ENCODE measurements at regions not wholly inside any gene's neighbourhood (a gene's known extent, or its start where the extent isn't known, plus 50 kb on each side); places are given as distances from the start of the nearest gene placed in this dataset.

DNA sequence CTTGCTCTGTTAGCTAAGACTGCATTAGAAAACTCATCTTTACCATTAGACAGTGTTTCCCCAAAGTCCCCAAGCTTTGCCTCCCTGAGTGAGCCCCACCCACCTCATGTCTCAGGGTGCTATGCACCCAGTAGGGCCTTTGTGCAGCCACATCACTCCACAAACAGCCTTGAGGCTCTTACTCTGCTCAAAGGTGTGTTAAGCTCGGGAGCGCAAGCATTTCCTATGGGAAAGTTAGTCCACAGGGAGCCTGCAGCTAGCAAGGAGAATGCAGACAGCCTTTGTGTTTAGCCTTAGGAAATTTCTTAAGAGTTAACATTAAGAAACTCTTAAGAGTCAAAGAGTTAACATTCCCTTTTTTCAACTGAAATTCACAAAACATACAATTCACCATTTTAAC, 278.8 kb downstream of the AJAP1 start:
- DNase-seq = no peak
- Mint-ChIP-seq H3K4me1 (ENCODE audit: low read depth) (no peaks in the 10 kb centered on the region), H3K9me3 (no peaks in the 10 kb centered on the region), H3K27ac (no peak overlapping the region), H3K4me3 (no peak overlapping the region), H3K36me3 (ENCODE audit: low read depth) (no peaks in the 10 kb centered on the region), H3K27me3 (peaks cover 5% of the 10 kb centered on the region)

- Mint-ChIP-seq H3K27ac (no peak overlapping the region), H3K36me3 (ENCODE audit: low read depth) (no peaks in the 10 kb centered on the region), H3K27me3 (peaks cover 5% of the 10 kb centered on the region), H3K4me1 (ENCODE audit: low read depth) (no peaks in the 10 kb centered on the region), H3K4me3 (no peak overlapping the region), H3K9me3 (no peaks in the 10 kb centered on the region)
- no peak for DNase-seq
Observed at GRCh38 chr1:4932311-4933030, 278.1 kb downstream of the AJAP1 start.

GRCh38 chr1:4931486-4931885, 277.1 kb downstream of the AJAP1 start:
- no peaks in the 10 kb centered on the region for H3K36me3 Mint-ChIP-seq (ENCODE audit: low read depth)
- H3K4me3 Mint-ChIP-seq = no peak overlapping the region
- no peaks in the 10 kb centered on the region for H3K9me3 Mint-ChIP-seq
- H3K27me3 Mint-ChIP-seq = peaks cover 5% of the 10 kb centered on the region
- H3K27ac Mint-ChIP-seq = no peak overlapping the region
- no peaks in the 10 kb centered on the region for H3K4me1 Mint-ChIP-seq (ENCODE audit: low read depth)
- no peak for DNase-seq

GRCh38 chr1:4928186-4928585, 273.8 kb downstream of the AJAP1 start:
- Mint-ChIP-seq H3K36me3 (ENCODE audit: low read depth) (no peaks in the 10 kb centered on the region), H3K9me3 (no peaks in the 10 kb centered on the region)

GRCh38 chr1:4924356-4924755, 269.9 kb downstream of the AJAP1 start:
- no peak for DNase-seq
- Mint-ChIP-seq H3K4me3 (no peak overlapping the region), H3K9me3 (peaks cover 10% of the 10 kb centered on the region), H3K36me3 (ENCODE audit: low read depth) (no peaks in the 10 kb centered on the region), H3K4me1 (ENCODE audit: low read depth) (no peaks in the 10 kb centered on the region), H3K27ac (no peak overlapping the region), H3K27me3 (peaks cover 3% of the 10 kb centered on the region)

More at GRCh38 chr1:4928186-4928585, 273.8 kb downstream of the AJAP1 start:
- Mint-ChIP-seq H3K4me3 (no peak overlapping the region), H3K27me3 (peaks cover 5% of the 10 kb centered on the region), H3K27ac (no peak overlapping the region), H3K4me1 (ENCODE audit: low read depth) (no peaks in the 10 kb centered on the region)
- DNase-seq = no peak

- H3K9me3 Mint-ChIP-seq = peaks cover 17% of the 10 kb centered on the region
- H3K27ac Mint-ChIP-seq = no peak overlapping the region
- no peak for DNase-seq
- H3K27me3 Mint-ChIP-seq = peaks cover 18% of the 10 kb centered on the region
- H3K4me1 Mint-ChIP-seq (ENCODE audit: low read depth) = no peaks in the 10 kb centered on the region
- H3K36me3 Mint-ChIP-seq (ENCODE audit: low read depth) = no peaks in the 10 kb centered on the region
- no peak overlapping the region for H3K4me3 Mint-ChIP-seq
Observed at GRCh38 chr1:4916610-4917009, 262.2 kb downstream of the AJAP1 start.

- DNase-seq = no peak
- Mint-ChIP-seq H3K27me3 (peaks cover 15% of the 10 kb centered on the region), H3K4me3 (no peak overlapping the region), H3K4me1 (ENCODE audit: low read depth) (no peaks in the 10 kb centered on the region), H3K27ac (no peak overlapping the region), H3K9me3 (peaks cover 10% of the 10 kb centered on the region), H3K36me3 (ENCODE audit: low read depth) (no peaks in the 10 kb centered on the region)
Observed at GRCh38 chr1:4915154-4915553, 260.7 kb downstream of the AJAP1 start.

- Mint-ChIP-seq H3K27me3 (peaks cover 8% of the 10 kb centered on the region), H3K36me3 (ENCODE audit: low read depth) (no peaks in the 10 kb centered on the region), H3K9me3 (no peaks in the 10 kb centered on the region), H3K4me1 (ENCODE audit: low read depth) (no peaks in the 10 kb centered on the region), H3K4me3 (no peak overlapping the region), H3K27ac (no peak overlapping the region)
- DNase-seq = no peak
Observed at GRCh38 chr1:4908486-4908885, 254.1 kb downstream of the AJAP1 start.

DNA sequence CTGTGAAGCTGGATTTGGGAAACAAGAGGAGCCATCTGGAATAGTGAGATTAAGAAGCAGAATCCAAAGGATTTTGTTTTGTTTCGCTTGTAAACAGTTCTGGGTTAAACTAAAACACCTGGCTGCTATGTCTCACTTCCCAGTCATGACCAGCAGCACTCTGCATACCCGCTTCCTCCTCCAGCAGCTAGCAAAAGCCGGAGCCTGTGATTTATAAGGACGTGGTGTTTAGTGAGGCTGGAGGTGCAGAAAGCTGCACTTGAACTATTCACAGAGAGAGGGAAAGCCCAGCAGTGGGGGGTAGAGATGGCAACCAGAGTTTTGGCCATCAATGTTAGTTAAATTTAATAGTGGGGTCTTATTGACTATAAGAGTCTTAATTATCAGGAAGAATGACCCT, 240.2 kb downstream of the AJAP1 start:
- Mint-ChIP-seq H3K4me3 (no peak overlapping the region), H3K36me3 (ENCODE audit: low read depth) (no peaks in the 10 kb centered on the region), H3K9me3 (peaks cover 8% of the 10 kb centered on the region), H3K27me3 (peaks cover 42% of the 10 kb centered on the region), H3K4me1 (ENCODE audit: low read depth) (no peaks in the 10 kb centered on the region), H3K27ac (no peak overlapping the region)
- no peak for DNase-seq

- Mint-ChIP-seq H3K27ac (no peak overlapping the region), H3K27me3 (peaks cover 62% of the 10 kb centered on the region), H3K36me3 (ENCODE audit: low read depth) (no peaks in the 10 kb centered on the region), H3K4me1 (ENCODE audit: low read depth) (no peaks in the 10 kb centered on the region), H3K9me3 (no peaks in the 10 kb centered on the region), H3K4me3 (no peak overlapping the region)
- no peak for DNase-seq
Observed at GRCh38 chr1:4880626-4881025, 226.2 kb downstream of the AJAP1 start.

GRCh38 chr1:4877426-4877825, 223.0 kb downstream of the AJAP1 start:
- Mint-ChIP-seq H3K4me3 (no peak overlapping the region), H3K9me3 (no peaks in the 10 kb centered on the region), H3K27ac (no peak overlapping the region), H3K4me1 (ENCODE audit: low read depth) (no peaks in the 10 kb centered on the region), H3K36me3 (ENCODE audit: low read depth) (no peaks in the 10 kb centered on the region), H3K27me3 (peaks cover 57% of the 10 kb centered on the region)
- no peak for DNase-seq

DNA sequence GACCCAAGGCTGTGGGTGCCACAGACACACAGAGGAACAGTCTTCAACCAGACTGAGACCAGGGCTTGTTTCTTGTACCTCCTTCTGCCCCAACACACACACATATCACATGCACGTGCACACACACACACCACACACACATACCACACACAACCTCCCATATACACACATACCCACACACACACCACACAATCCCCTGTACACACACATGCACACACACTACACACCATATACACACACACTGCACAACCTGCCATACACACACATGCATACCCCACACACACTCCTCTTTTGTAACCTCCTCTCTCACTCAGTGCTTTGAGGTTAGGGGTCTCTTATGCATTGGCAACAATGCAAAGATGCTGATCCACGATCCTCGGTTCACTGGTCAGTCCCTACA, 217.0 kb downstream of the AJAP1 start:
- Mint-ChIP-seq H3K27ac (no peak overlapping the region), H3K36me3 (ENCODE audit: low read depth) (no peaks in the 10 kb centered on the region), H3K4me1 (ENCODE audit: low read depth) (no peaks in the 10 kb centered on the region), H3K4me3 (no peak overlapping the region), H3K9me3 (no peaks in the 10 kb centered on the region), H3K27me3 (peaks cover 17% of the 10 kb centered on the region)
- no peak for DNase-seq

DNA sequence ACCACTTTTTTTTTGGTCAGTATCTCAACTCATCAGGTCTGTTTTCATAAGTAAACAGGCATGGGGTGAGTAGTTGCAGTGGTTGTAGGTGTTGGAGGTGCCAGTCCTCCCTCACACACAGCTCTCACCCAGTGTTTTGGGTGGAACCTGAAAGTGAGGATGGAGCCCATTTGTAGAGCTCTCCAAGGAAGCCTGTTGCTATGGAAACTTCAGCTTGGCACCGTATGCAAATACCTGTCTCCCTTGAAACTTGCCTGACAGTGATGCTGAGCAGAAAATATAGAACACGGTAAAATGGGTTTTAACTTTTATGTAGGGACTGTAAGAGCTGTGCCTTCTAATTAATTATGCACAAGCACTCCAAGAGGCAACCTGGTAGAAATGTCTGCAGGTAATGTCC, 214.1 kb downstream of the AJAP1 start:
- H3K4me3 Mint-ChIP-seq = no peak overlapping the region

DNA sequence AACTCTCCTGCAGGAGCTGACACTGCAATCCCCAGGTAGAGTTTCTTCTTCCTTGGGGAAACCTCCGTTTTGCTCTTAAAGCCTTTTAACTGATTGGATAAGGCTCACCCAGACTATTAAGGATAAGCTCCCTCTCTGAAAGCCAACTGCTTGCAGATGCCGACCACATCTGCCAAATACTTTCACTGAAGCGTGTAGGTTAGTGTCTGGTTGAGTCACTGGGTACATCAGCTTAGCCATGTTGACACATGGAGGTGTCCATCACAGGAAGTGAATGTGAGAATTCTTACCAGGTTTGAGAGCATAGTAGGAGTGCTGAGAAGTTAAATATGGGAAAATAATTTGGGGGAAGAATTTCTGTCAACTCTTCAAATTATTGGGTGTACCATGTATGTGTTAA, 202.0 kb downstream of the AJAP1 start:
- no peaks in the 10 kb centered on the region for H3K9me3 Mint-ChIP-seq
- H3K4me3 Mint-ChIP-seq = no peak overlapping the region
- H3K27ac Mint-ChIP-seq = no peak overlapping the region
- no peak for DNase-seq
- no peaks in the 10 kb centered on the region for H3K4me1 Mint-ChIP-seq (ENCODE audit: low read depth)
- no peaks in the 10 kb centered on the region for H3K36me3 Mint-ChIP-seq (ENCODE audit: low read depth)
- no peaks in the 10 kb centered on the region for H3K27me3 Mint-ChIP-seq

More for the DNA sequence above, 214.1 kb downstream of the AJAP1 start:
- H3K27me3 Mint-ChIP-seq = peaks cover 26% of the 10 kb centered on the region
- no peaks in the 10 kb centered on the region for H3K36me3 Mint-ChIP-seq (ENCODE audit: low read depth)
- no peaks in the 10 kb centered on the region for H3K9me3 Mint-ChIP-seq
- no peaks in the 10 kb centered on the region for H3K4me1 Mint-ChIP-seq (ENCODE audit: low read depth)
- no peak for DNase-seq
- H3K27ac Mint-ChIP-seq = no peak overlapping the region

DNA sequence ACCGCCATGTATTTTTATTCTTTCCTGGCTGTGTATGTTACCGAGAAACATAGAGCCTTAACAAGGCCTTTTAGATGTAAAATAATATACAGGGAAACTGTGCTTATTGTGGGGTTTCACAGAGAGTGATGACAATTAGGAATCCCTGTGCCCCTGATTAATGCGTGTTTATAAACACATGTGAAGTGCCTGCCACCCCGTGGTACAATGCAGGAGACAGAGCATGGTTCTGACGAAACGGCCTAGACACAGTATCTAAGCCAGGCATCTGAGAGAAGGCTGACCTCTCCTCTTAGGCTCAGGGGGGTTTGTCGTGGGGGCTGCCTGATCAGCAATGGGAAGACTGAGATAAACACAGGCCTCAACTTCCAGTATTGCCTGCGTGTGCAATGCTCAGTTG, 200.0 kb downstream of the AJAP1 start:
- no peak for DNase-seq
- no peak overlapping the region for H3K4me3 Mint-ChIP-seq
- no peaks in the 10 kb centered on the region for H3K27me3 Mint-ChIP-seq
- no peaks in the 10 kb centered on the region for H3K4me1 Mint-ChIP-seq (ENCODE audit: low read depth)
- H3K27ac Mint-ChIP-seq = no peak overlapping the region
- no peaks in the 10 kb centered on the region for H3K36me3 Mint-ChIP-seq (ENCODE audit: low read depth)
- no peaks in the 10 kb centered on the region for H3K9me3 Mint-ChIP-seq

- H3K27ac Mint-ChIP-seq = no peak overlapping the region
Observed at GRCh38 chr1:4853904-4854303, 199.5 kb downstream of the AJAP1 start.

More at GRCh38 chr1:4853904-4854303, 199.5 kb downstream of the AJAP1 start:
- Mint-ChIP-seq H3K4me1 (ENCODE audit: low read depth) (no peaks in the 10 kb centered on the region), H3K9me3 (no peaks in the 10 kb centered on the region), H3K4me3 (no peak overlapping the region), H3K27me3 (no peaks in the 10 kb centered on the region), H3K36me3 (ENCODE audit: low read depth) (no peaks in the 10 kb centered on the region)
- no peak for DNase-seq

All from activated T-cell treated with anti-CD3 and anti-CD28 coated beads, Interleukin-2, amount 50 U/mL, for 24 hours (primary cell).